ENCODE measurements at regions not wholly inside any gene's neighbourhood (a gene's known extent, or its start where the extent isn't known, plus 50 kb on each side); places are given as distances from the start of the nearest gene placed in this dataset.

DNA sequence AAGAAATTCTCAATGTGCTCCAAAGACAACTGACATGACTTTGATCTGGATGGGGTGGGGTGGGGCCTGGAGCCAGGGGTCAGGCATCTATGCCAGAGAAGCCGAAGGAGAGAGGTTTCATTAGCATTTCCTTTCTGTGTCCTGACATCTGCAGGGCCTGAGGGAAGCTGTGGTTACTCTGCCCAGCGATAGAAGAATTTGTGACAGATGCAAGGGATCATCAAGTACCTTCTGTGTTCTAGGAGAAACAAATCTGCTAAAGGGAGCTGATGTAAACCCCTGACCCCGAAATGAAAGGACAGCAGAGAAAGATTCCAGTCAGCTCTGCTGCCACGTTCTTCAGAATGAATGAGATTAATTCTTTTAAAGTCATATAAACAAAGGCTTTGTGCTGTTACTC is 335.7 kb downstream of the PRELID2 start:
- DNase-seq = no peak

DNA sequence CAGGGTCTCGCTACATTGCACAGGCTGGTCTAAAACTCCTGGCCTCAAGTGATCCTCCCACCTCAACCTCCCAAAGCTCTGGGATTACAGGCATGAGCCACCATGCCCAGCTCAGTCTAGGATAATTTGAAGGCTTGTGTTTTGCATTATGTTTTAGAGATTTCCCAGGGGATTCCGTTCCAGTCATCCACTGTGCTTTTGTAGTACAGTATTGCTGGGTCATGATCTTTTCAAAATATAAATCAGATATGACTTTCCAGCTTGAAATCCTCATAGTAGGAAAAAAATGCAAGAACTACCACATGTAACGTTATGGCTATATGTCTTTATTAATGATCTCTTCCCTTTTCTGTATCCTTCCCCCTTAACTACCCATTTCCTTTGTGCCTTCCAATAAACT is 338.1 kb downstream of the PRELID2 start:
- no peak for DNase-seq

DNA sequence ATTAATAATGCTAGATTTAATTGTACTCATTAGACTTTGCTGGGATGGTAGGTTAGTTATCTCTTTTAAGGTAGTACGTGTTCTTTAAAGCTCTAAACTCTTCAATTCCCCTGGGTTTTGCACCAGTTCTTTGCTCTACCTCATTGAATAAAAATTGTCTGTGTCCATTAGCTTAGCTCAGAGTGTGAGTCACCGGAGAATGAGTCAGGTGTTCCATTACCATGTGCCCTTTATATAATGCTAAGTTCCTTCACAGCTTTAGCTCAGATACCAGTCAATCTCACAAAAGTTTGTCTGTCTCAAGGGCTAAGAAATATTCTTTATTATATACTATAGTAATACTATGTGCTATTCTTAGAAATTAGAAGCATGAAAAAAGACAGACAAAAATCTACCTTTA is 339.4 kb downstream of the PRELID2 start:
- DNase-seq = no peak

- DNase-seq = no peak
Observed at GRCh38 chr5:145495196-145495595, 339.9 kb downstream of the PRELID2 start.

- no peak for DNase-seq
Observed at GRCh38 chr5:145493435-145493834, 341.7 kb downstream of the PRELID2 start.

GRCh38 chr5:145489516-145489915 is 345.6 kb downstream of the PRELID2 start:
- no peak for DNase-seq

DNA sequence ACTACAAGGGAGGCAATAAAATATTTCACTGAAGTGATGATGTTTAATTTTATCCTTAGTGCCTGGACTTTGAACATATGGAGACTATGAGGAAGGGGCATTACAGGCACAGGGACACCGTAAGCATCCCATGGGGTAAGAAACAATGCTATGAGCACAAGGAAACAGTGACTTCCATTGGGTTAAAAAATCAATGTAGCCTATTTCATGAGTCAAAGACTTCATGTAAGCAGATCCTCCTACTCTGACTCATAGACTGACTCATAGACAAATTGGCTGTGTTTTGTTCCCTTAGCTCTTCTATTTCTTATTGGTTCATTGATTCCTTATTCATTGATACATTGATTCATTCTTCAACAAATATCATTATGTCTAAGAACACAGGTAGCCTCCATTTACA is 351.0 kb downstream of the PRELID2 start:
- no peak for DNase-seq

GRCh38 chr5:145483212-145483611 is 351.9 kb downstream of the PRELID2 start:
- no peak for DNase-seq

DNA sequence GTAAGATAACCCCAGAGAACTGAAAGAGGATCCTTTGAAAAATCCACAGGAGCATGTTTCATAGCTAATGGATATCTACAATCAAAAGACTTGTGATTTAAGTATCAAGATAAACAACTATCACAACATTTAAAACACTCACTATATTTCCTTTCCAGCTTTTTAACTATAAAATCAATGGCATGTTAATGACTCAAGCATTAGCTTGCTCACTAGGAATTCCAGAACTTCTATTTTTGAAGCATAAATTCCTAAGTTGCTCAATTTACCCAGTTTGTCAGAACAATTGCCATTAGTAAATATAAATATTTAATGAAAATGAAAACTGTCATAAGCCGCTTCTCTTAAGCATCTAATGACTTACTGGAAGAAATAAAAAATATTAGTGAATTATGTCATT is 355.3 kb downstream of the PRELID2 start:
- DNase-seq = no peak

DNA sequence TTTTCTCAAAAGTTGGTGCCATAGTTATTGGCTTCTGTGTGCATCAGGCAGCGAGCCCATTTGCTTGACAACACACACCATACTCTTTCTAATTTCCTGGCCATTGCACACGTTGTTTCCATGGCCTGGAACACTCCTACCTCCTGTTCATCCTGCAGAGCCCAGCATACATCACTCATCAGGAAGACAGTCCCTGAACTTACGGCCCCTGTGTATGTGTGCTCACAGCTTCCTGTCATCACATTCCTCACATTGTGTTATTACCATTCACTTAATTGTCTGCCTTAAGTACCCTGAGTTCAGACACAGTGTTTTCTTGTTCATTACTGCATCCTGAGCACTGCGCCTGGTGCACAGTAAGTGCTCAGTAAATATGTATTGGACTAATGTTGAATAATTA is 355.9 kb downstream of the PRELID2 start:
- no peak for DNase-seq

DNA sequence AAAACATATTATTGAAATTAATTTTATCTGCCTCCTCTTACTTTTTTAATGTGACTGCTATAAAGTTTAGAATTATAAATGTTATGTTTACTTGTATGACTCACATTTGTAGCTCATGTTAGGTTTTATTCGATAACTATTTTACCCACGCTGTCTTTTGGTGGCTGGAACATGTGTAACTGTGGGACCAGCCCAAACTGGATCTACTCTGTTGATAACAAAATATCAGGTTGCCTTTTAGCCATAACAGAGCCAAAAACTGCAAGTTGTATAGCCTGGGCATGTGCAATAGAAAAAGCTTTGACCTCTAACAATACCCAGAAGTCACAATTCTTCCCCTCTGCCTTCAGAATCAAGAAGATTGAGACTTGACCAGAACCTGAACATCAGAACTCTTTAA is 356.5 kb downstream of the PRELID2 start:
- DNase-seq = no peak

DNA sequence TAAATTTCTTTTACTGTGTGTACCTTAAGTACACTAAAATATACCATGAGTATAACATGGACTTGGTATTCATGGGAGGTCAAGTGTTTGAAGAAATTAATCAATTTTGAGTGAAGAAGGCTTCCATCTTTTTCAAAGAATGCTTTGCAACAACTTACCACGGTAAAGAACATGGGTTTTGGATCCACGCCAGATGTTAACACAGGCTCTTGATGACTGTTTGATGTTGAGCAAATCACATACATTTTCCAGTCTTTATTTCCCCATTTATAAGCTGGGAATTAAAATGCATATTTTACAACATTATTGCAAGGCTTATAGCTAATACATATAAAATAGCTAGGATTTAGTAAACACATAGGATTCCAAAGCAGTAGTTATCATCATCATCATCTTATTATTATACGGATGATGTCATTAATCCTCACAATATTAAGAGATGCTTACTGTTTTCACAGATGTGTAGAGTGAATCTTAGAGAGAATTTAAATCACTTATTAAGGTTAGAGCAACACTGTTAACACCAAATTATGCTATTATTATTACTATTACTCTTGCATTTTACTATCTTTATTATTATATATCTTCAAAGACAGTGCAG is 362.0 kb downstream of the PRELID2 start:
- DNase-seq = no peak

DNA sequence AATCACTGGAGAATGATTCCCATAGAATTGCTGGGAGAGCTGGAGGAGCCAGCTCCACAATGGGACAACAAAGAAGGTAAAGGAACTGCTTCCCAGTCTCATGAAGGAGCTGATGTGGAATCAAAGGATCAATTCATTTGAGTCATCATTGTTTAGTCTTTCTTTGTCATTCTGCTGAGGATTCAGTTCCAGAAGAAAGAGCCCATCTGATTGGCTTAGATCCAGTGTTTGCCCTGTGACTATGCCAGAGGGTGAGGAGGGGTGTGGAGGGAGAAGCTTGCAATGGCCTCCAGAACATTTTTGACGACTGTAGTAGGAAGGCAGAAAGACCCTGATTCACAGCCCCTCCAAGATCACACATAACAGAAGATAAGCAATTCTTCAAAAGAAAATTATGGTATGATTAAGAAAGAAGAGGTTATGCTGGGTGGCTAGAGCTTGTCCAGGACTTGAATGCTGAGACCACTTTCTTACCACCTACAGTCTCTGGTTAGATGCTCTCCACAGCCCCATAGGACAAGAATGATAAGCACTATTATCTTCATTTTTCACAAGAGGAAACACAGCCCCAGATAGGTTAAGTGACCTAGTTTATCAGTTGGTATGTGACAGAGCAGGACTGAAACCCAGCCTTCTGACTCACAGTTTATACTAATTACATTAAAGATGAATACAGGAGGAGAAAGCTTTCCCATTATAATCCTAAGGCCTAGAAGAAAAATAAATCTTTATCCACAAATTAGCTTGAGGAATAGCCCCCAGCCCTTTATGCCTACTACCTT is 363.1 kb downstream of the PRELID2 start:
- no peak for DNase-seq

GRCh38 chr5:145471026-145471425 is 364.1 kb downstream of the PRELID2 start:
- DNase-seq = no peak

DNA sequence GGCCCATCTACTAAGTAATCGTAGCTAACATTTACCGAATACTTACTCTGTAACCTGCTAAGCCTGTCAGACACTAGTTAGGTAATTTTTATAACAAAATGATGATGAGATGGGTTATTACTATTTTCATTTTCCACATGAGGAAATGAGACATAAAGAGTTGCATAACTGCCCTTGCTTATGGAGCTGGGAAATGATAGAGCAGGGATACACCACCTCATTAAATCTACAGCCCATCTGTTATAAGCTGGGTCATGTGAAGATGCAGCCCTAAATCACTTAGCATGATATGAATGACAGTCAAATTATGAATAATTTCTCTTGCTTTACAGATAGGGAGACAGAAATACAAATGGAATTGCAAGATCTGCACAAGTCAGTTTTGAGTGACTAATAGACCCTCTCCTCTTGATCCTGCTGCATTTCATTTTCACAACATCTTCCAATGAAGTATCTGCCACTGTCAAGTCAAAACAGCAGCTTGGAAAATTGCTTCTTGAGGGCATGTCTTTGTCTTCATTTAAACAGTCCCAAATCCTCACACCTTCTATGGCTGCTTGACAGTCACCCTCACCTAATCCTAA is 364.7 kb downstream of the PRELID2 start:
- DNase-seq = no peak

GRCh38 chr5:145467446-145467845 is 367.7 kb downstream of the PRELID2 start:
- no peak for DNase-seq

DNA sequence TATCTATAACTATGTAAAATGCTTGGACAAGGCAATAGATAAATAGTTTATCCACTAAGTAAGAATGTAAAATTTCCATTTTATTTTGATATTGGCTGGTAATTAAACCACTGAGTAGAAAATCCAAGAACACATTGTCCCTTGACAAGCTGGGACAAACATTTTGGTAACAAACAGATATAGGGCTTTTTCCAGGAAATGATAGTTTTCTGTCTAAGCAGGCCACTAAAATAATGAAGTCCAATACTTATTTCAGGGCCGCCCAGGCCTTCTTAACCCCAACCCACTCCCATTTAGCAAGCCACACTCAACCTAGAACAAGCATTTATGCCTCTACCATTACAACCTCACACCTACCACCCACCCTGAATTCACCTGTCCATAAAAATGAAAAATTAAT is 368.6 kb downstream of the PRELID2 start:
- no peak for DNase-seq

- DNase-seq = no peak
Observed at GRCh38 chr5:145465474-145466263, 369.5 kb downstream of the PRELID2 start.

DNA sequence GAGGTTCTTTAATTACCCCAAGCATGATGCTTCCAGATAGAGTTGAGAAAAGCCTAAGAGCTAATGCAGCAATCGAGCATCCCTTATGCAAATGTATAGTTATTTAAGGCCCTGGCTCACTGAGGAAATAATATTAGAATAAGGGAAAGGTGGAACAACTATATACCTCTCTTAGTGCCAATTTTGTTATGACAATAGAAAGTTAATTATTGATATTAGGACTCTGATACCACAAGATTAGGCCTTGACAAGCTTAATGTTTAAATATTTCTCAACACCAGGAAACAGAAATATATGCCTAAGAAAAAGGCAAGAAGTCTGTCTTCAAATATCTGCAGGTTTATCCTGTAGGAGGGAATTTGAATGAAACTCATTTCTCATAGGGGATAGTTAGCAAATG is 371.0 kb downstream of the PRELID2 start:
- no peak for DNase-seq

- no peak for DNase-seq
Observed at GRCh38 chr5:145463634-145464033, 371.5 kb downstream of the PRELID2 start.

DNA sequence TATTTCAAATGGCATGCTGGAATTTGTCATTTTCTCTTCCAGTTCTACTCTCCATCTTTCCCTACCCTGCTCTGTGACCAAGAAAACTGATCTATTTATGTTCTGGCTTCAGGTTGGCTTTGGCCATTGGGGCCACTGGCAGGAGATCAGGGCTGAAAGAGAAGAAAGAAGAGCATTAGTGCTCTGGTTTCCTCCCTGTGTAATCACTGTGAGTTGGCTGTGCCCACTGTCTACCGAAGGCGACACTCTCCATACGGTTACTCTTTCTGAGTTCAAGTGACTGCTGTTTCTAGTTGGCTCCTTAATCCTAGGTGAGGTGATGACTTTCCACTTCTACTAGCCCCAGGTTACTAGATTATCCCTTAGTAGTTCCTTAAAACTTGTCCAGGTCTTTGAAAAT is 372.6 kb downstream of the PRELID2 start:
- no peak for DNase-seq

GRCh38 chr5:145450286-145450885 is 384.8 kb downstream of the PRELID2 start:
- DNase-seq = no peak

- DNase-seq = no peak
Observed at GRCh38 chr5:145449794-145450193, 385.3 kb downstream of the PRELID2 start.

Measured in NCI-H2029 treated with DMSO at 0.1 percent for 48 hours (cell line).